Spleen (tissue), 11 donors: ENCODE measurements at regions not wholly inside any gene's neighbourhood (a gene's known extent, or its start where the extent isn't known, plus 50 kb on each side); places are given as distances from the start of the nearest gene placed in this dataset.
A peak's percentile ranks its signal among the peaks of the same experiment; 100 is the strongest.

Experiments
- DNase-seq: peaks from one replicate; pipeline ENCODE4 v3.0.0-alpha.2; 2020
- H3K27ac ChIP-seq, 8 donors: fragments of 200-600 bp; sonication (generic) in 7 of 8; 1 replicate in 4 of 8; 2 replicates in 4 of 8; pipeline versions ENCODE4 v1.5.0 to v1.8.0; 2016 to 2021; ENCODE audit warnings: inconsistent platforms in 4 of 8, mild to moderate bottlenecking in 4 of 8, moderate library complexity in 1 of 8
- H3K27me3 ChIP-seq, 7 donors: fragments of 200-600 bp; sonication (generic) in 6 of 7; replicated peaks in 1 of 7; 1 replicate in 4 of 7; 2 replicates in 3 of 7; pipeline versions ENCODE4 v1.5.0 to v1.8.0; 2016 to 2021; ENCODE audit warnings: inconsistent platforms in 3 of 7, mild to moderate bottlenecking in 1 of 7
- H3K36me3 ChIP-seq, 6 donors: fragments of 200-600 bp; sonication (generic) in 5 of 6; 1 replicate in 4 of 6; 2 replicates in 2 of 6; pipeline versions ENCODE4 v1.5.0 to v1.8.0; 2016 to 2021; ENCODE audit warnings: inconsistent platforms in 2 of 6
- H3K4me1 ChIP-seq, 6 donors: fragments of 200-600 bp; sonication (generic) in 5 of 6; 1 replicate in 3 of 6; 2 replicates in 3 of 6; pipeline versions ENCODE4 v1.5.0 to v1.8.0; 2016 to 2021; ENCODE audit warnings: inconsistent platforms in 3 of 6
- H3K4me3 ChIP-seq, 8 donors: fragments of 200-600 bp; sonication (generic) in 7 of 8; 1 replicate in 4 of 8; 2 replicates in 4 of 8; pipeline versions ENCODE4 v1.5.0 to v1.8.0; 2016 to 2021; ENCODE audit warnings: inconsistent platforms in 4 of 8, mild to moderate bottlenecking in 4 of 8, moderate library complexity in 2 of 8
- H3K9me3 ChIP-seq, 8 donors: fragments of 200-600 bp; sonication (generic) in 7 of 8; 1 replicate in 4 of 8; 2 replicates in 4 of 8; pipeline versions ENCODE4 v1.5.0 to v1.8.0; 2016 to 2021; ENCODE audit warnings: inconsistent platforms in 4 of 8
- POLR2A ChIP-seq, 3 donors: fragments of 450-650 bp; IDR thresholded peaks; one replicate each; pipeline ENCODE4 v1.5.1; 2017; ENCODE audit warnings: antibody characterized with exemption in 3 of 3, mild to moderate bottlenecking in 1 of 3
- POLR2AphosphoS5 ChIP-seq, 3 donors: sonication (generic); formaldehyde crosslinking; IDR thresholded peaks; one replicate each; pipeline ENCODE4 v1.5.1; 2017; ENCODE audit warnings: antibody characterized with exemption in 3 of 3
- WGBS, 5 donors: extraction: QIAGEN DNeasy Blood & Tissue Kit in 3 of 5; methylation state at CpG; one replicate each; pipeline versions ENCODE4 v1.1.5 to v1.1.7; 2013 to 2018; 5-methylcytosine and 5-hydroxymethylcytosine counted together
- intact Hi-C: fragments of 100-400 bp; cut with DNase I; formaldehyde crosslinking; loops from one replicate; pipeline ENCODE4 v1.15.0; 2023; ENCODE audit warnings: low total_unique reads
- TF ChIP-seq, protein P1 (sequence below), 11 experiments: fragments of 200-600 bp in 7 of 11; fragments of 450-650 bp in 4 of 11; sonication (generic) in 4 of 11; IDR thresholded peaks in 8 of 11; conservative IDR thresholded peaks in 3 of 11; 1 replicate in 7 of 11; 2 replicates in 4 of 11; pipeline versions ENCODE4 v1.4.0 to v1.8.0; 2016 to 2021; ENCODE audit warnings: antibody characterized with exemption in 11 of 11, inconsistent platforms in 4 of 11, mild to moderate bottlenecking in 1 of 11
- donor health status: healthy with polysubstance abuse.
- donor health status: DM: no; HTN: no; CAD: no; lungs with moderate emphysema.
- donor health status: DM: no; HTN: no; CAD: no.
- donor health status: Bipolar disorder and iron deficiency.
- donor health status: healthy.
- donor health status: DM: no; HTN: no; CAD: no.
- donor health status: DM: yes; HTN: yes; CAD: no.

DNA sequence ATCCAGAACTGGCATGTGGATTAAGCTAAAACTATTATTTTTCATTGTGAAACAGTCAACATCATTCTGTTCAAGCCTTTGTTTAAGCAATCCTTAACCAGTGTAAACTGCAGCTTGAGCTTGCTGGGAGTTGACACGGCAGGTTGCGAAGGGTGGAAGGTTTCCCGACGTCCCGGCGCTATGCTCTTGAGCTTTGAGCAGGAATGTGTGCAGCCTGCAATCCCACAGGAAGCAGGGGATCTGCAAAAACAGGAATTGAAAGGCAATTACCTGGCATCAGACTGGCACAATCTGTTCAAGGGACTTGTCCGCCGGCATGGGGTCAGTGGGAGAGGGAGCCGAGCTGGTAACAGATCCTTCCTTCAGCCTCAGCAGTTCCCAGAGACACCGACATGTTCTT is 586.7 kb upstream of the SGCG start:
- Histone ChIP-seq H3K36me3 (no peaks in the 10 kb centered on the region), H3K27ac (no peak overlapping the region), H3K4me3 (no peak overlapping the region), H3K9me3 (no peaks in the 10 kb centered on the region), H3K27me3 (no peaks in the 10 kb centered on the region), H3K4me1 (no peaks in the 10 kb centered on the region)
- TF ChIP-seq POLR2A (IDR thresholded peaks at IDR 0.05): no peak
- TF ChIP-seq, protein P1, sequence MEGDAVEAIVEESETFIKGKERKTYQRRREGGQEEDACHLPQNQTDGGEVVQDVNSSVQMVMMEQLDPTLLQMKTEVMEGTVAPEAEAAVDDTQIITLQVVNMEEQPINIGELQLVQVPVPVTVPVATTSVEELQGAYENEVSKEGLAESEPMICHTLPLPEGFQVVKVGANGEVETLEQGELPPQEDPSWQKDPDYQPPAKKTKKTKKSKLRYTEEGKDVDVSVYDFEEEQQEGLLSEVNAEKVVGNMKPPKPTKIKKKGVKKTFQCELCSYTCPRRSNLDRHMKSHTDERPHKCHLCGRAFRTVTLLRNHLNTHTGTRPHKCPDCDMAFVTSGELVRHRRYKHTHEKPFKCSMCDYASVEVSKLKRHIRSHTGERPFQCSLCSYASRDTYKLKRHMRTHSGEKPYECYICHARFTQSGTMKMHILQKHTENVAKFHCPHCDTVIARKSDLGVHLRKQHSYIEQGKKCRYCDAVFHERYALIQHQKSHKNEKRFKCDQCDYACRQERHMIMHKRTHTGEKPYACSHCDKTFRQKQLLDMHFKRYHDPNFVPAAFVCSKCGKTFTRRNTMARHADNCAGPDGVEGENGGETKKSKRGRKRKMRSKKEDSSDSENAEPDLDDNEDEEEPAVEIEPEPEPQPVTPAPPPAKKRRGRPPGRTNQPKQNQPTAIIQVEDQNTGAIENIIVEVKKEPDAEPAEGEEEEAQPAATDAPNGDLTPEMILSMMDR (IDR thresholded peaks at IDR 0.05 in 8 of 11, conservative IDR thresholded peaks at IDR 0.05 in 3 of 11): no peak
- TF ChIP-seq POLR2AphosphoS5 (IDR thresholded peaks at IDR 0.05): no peak
- WGBS, 5 donors: 75 to 89% (median 82%) methylated on average over 10 of the region's 10 CpGs
- no peak for DNase-seq
- intact Hi-C loops: no loop called here

DNA sequence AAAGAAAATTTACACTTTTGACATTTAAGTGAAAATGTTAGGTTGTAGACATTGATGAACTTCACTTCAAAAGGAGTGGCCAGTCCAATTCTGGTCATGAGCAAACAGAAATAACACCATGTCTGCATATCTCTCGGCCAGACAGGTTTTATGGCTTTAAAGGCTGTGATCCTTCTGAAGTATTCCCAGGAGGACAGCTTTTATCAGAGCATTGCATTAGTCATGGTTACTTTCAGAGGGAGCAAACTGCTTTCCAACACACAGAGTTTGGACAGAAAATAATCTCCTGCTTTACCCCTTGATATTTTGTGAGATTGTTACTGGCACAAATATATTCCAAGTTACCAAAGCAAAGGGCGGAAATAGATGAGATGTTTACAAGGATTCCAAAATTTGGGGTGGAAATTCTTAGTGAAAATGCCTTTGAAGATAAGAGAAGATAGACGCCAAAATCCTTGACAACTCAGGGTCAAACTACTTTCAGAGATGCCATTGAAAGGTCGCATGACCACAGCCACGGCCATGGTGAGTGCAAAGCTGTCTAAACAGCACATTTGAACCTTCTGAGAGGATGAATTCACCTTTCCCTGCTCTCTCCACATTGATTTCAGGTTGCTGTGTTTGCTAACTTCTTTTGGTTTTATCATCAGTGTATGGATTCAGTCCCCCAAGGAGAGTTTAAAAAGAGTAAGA is 584.5 kb upstream of the SGCG start:
- intact Hi-C loops: no loop called here
- TF ChIP-seq, protein P1 (IDR thresholded peaks at IDR 0.05 in 8 of 11, conservative IDR thresholded peaks at IDR 0.05 in 3 of 11): no peak
- TF ChIP-seq POLR2AphosphoS5 (IDR thresholded peaks at IDR 0.05) (no peak), POLR2A (IDR thresholded peaks at IDR 0.05) (no peak)
- peak overlapping the region in 3 of 8 donors; percentile 4 to 28 (median 4) for H3K27ac ChIP-seq
- no peaks in the 10 kb centered on the region for H3K27me3 ChIP-seq
- WGBS, 5 donors: 37 to 54% (median 45%) methylated on average over 5 of the region's 5 CpGs
- no peaks in the 10 kb centered on the region for H3K36me3 ChIP-seq
- DNase-seq: no peak
- H3K9me3 ChIP-seq: no peaks in the 10 kb centered on the region
- H3K4me1 ChIP-seq: no peaks in the 10 kb centered on the region
- H3K4me3 ChIP-seq: no peak overlapping the region

DNA sequence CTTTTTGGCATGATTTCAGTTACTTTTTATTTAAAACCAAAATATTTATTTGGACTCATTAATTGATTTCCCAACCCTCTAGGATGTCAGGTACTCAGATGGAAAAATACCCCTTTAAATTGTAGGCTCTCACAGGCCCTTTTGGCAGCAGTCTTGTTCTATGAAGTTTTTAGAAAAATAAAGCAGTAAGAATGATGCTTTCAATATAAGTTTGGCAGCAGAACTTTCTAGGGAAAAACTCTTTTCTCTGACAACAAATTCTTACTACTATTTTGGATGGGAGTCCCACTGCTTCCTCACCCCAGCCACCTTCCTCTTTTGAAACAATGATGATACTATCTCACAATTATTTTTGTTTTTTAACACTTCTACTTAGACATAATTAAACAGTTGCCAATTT is 581.6 kb upstream of the SGCG start:
- Histone ChIP-seq H3K4me3 (no peak overlapping the region), H3K4me1 (no peaks in the 10 kb centered on the region), H3K27ac (no peak overlapping the region), H3K9me3 (peaks cover 0 to 9% (median 2%) of the 10 kb centered on the region in 8 donors), H3K36me3 (no peaks in the 10 kb centered on the region), H3K27me3 (no peaks in the 10 kb centered on the region)
- no peak for DNase-seq
- TF ChIP-seq POLR2A (IDR thresholded peaks at IDR 0.05) (no peak), POLR2AphosphoS5 (IDR thresholded peaks at IDR 0.05) (no peak)
- TF ChIP-seq, protein P1 (IDR thresholded peaks at IDR 0.05 in 8 of 11, conservative IDR thresholded peaks at IDR 0.05 in 3 of 11): no peak
- intact Hi-C loops: no loop called here

DNA sequence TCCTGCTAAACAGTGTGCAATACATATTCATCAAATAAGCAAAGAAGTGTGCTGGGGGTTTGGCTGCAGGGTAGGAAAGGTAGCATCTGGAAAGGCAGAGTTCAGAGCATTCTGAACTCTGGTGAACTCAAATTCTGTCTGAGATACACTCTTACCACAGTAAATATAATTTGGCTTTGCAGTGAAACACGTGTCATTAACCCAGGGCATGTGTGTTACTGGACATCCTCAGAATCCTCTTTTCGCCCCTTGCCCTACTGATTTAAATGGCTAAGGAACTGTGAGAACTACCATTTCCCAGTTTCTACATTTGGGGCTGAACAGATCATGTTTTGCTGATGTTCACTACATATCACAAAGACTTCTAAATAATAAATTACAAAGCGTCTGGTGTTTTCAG is 562.8 kb upstream of the SGCG start:
- H3K4me3 ChIP-seq: no peak overlapping the region
- H3K36me3 ChIP-seq: no peaks in the 10 kb centered on the region
- intact Hi-C loops: no loop called here
- H3K27me3 ChIP-seq: no peaks in the 10 kb centered on the region
- WGBS, 5 donors: 77 to 94% (median 84%) methylated on average over 3 of the region's 3 CpGs
- H3K9me3 ChIP-seq: peaks cover 0 to 28% (median 9%) of the 10 kb centered on the region in 8 donors
- TF ChIP-seq POLR2AphosphoS5 (IDR thresholded peaks at IDR 0.05) (no peak), POLR2A (IDR thresholded peaks at IDR 0.05) (no peak)
- TF ChIP-seq, protein P1 (IDR thresholded peaks at IDR 0.05 in 8 of 11, conservative IDR thresholded peaks at IDR 0.05 in 3 of 11): no peak
- no peaks in the 10 kb centered on the region for H3K4me1 ChIP-seq
- no peak overlapping the region for H3K27ac ChIP-seq
- DNase-seq: no peak
